ENCODE measurements at regions not wholly inside any gene's neighbourhood (a gene's known extent, or its start where the extent isn't known, plus 50 kb on each side); places are given as distances from the start of the nearest gene placed in this dataset.
"Not testable (repeated sequence)": the region's sequence is repeated elsewhere in the genome, so short reads cannot be mapped to it uniquely, and the experiment has no call there.

DNA sequence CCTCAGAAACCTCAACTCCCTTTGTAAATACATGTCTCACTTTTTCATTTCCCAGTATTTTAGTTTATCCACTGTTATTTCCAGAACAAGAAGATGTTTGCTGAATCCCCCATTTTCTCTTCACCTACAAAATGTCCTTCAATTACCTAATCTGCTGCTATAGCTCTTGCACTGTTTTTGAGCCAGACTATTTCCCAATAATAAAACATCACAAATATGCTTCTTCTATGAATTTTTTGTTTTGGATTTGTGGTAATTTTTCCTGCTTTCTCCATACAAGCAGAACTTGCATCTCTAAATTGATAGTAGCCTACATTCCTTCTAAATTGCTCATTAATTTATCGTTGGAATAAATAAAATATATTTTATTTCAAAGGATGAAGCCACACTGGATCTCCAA is 199.6 kb upstream of the C1orf87 start:
- intact Hi-C loops (cut with DNase I): no loop called here

GRCh38 chr1:60271041-60271440 is 197.5 kb upstream of the C1orf87 start:
- DNase-seq (ENCODE audit: missing footprints) (no peak), ATAC-seq (no peak)
- intact Hi-C loops (cut with DNase I): no loop called here

More for the DNA sequence above, 199.6 kb upstream of the C1orf87 start:
- DNase-seq (ENCODE audit: missing footprints) (no peak), ATAC-seq (no peak)

DNA sequence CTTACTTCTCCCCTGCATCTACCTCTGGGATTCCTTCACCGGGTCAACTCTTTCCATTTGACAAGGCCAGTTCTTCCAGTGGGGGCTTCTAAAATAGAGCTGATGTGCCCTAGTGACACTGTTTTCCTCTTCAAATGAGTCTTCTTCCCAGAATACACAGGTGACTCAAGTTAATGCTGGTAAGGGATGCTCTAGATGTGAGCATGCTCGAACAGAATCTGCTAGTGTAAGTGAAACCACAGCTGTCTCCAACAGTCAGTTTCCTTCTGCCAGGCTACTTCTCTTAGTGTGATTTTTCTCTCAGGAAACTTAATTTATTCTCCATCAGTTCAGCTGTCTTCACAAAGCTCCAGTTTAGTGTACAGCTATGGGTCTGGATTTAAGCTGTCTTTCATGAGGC is 194.9 kb upstream of the C1orf87 start:
- intact Hi-C loops (cut with DNase I): no loop called here
- ATAC-seq: no peak
- no peak for DNase-seq (ENCODE audit: missing footprints)

GRCh38 chr1:60265560-60266535 is 192.3 kb upstream of the C1orf87 start:
- DNase-seq (ENCODE audit: missing footprints) (no peak), ATAC-seq (no peak)
- intact Hi-C loops (cut with DNase I): no loop called here

DNA sequence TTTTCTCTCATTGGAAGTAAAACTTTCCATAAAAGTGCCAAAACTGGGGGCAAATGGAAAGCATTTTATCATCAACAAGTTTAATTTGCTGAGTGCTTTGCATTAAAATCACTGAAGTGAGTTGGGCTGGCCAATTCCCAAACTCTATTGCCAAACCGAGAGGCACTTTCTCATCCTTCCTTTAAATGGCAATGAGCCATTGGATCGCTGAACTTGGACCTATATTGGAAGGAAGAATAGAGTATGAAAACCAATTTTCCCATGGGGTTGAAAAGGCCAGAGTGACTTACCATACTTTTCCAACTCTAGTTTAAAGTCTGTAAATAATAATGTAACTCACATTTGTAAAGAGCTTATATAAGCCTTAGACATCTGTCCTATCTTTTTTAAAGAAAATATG is 189.1 kb upstream of the C1orf87 start:
- intact Hi-C loops (cut with DNase I): no loop called here

GRCh38 chr1:60257531-60257930 is 184.0 kb upstream of the C1orf87 start:
- intact Hi-C loops (cut with DNase I): no loop called here
- DNase-seq (ENCODE audit: missing footprints) (no peak), ATAC-seq (no peak)

More for the DNA sequence above, 189.1 kb upstream of the C1orf87 start:
- DNase-seq (ENCODE audit: missing footprints) (no peak), ATAC-seq (no peak)

DNA sequence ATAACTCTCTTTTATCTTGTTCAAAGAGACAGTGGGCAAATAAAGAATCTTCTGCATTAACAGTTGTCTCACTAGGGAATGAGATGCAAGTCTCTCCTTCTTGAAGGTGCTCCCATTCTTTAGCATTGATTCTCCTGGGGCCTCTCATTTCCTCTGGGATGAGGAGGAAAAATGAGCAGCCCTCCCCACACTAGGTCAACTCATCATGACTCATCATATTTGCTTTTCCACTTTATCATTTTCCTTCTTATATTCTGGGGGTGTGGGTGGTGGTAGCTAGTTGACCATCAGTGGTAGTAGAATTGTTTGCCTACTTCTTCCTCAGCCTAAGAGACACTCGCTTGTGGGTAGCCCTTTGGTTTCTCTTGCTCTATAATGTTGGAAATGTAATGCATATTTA is 182.0 kb upstream of the C1orf87 start:
- DNase-seq (ENCODE audit: missing footprints) (no peak), ATAC-seq (no peak)

GRCh38 chr1:60251426-60251825 is 177.9 kb upstream of the C1orf87 start:
- DNase-seq (ENCODE audit: missing footprints): no peak
- intact Hi-C loops (cut with DNase I): no loop called here
- ATAC-seq: no peak

More for the DNA sequence above, 182.0 kb upstream of the C1orf87 start:
- intact Hi-C loops (cut with DNase I): no loop called here

DNA sequence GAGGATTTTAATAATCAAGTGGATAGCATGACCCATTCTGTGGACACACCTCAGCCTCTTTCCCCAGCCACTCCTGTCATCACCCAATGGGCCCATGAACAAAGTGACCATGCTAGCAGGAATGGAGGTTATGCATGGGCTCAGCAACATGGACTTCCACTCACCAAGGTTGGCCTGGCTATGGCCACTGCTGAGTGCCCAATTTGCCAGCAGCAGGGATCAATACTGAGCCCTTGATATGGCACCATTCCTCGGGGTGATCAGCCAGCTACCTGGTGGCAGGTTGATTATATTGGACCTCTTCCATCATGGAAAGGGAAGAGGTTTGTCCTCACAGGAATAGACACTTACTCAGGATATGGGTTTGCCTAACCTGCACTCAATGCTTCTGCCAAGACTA is 173.9 kb upstream of the C1orf87 start:
- DNase-seq (ENCODE audit: missing footprints); ATAC-seq; intact Hi-C loops (cut with DNase I): not testable (repeated sequence)

GRCh38 chr1:60245324-60245723 is 171.8 kb upstream of the C1orf87 start:
- ATAC-seq (no peak), DNase-seq (ENCODE audit: missing footprints) (no peak)
- intact Hi-C loops (cut with DNase I): no loop called here

GRCh38 chr1:60244906-60245305 is 171.3 kb upstream of the C1orf87 start:
- intact Hi-C loops (cut with DNase I): no loop called here
- DNase-seq (ENCODE audit: missing footprints) (no peak), ATAC-seq (no peak)

GRCh38 chr1:60235275-60235674 is 161.7 kb upstream of the C1orf87 start:
- DNase-seq (ENCODE audit: missing footprints): no peak
- intact Hi-C loops (cut with DNase I): no loop called here
- ATAC-seq: no peak

- ATAC-seq (no peak), DNase-seq (ENCODE audit: missing footprints) (no peak)
- intact Hi-C loops (cut with DNase I): no loop called here
Observed at GRCh38 chr1:60234776-60235175, 161.2 kb upstream of the C1orf87 start.

DNA sequence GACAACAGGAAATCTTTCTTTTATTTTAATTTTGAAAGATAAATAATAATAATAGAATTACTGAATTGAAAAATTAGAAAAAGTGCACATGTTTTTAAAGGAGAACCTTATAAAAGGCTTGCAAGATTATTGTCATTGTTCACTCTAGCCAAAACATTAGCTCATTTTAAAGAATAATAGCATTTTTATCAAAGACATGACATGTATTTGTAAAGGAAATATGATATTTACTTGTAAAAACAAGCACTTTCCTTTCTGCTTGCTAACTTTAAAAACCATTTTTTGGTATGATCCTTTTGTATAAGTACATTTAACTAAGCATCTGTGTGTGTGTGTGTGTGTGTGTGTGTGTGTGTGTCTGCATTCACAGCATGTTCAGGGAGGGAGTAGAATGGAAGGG is 156.3 kb upstream of the C1orf87 start:
- ATAC-seq (no peak), DNase-seq (ENCODE audit: missing footprints) (no peak)
- intact Hi-C loops (cut with DNase I): no loop called here

- no peak for DNase-seq (ENCODE audit: missing footprints)
- ATAC-seq: no peak
- intact Hi-C loops (cut with DNase I): no loop called here
Observed at GRCh38 chr1:60228041-60228491, 154.5 kb upstream of the C1orf87 start.

GRCh38 chr1:60227601-60228000 is 154.0 kb upstream of the C1orf87 start:
- intact Hi-C loops (cut with DNase I): no loop called here
- DNase-seq (ENCODE audit: missing footprints) (no peak), ATAC-seq (no peak)

- DNase-seq (ENCODE audit: missing footprints) (no peak), ATAC-seq (no peak)
- intact Hi-C loops (cut with DNase I): no loop called here
Observed at GRCh38 chr1:60225486-60225885, 151.9 kb upstream of the C1orf87 start.

DNA sequence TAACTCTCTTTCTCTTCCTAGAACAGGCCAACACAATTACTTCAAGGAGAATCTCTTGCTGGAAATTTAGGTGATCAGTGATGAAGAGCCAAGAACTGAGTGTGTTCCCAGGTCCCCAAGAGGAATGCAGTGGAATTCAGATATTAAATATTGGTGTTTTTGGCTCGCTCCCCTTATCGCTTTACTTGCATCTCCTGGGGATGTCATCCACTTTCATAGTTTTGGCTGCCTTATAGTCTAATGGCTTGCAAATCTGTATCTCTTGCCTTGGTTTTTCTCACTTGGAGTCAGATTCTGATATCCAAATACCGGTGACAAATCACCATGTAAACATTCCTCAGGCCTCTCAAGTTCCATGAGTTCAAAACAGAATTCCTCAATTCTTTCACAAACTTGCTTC is 151.0 kb upstream of the C1orf87 start:
- ATAC-seq (no peak), DNase-seq (ENCODE audit: missing footprints) (no peak)
- intact Hi-C loops (cut with DNase I): no loop called here

GRCh38 chr1:60223158-60223557 is 149.6 kb upstream of the C1orf87 start:
- no peak for ATAC-seq
- intact Hi-C loops (cut with DNase I): no loop called here
- DNase-seq (ENCODE audit: missing footprints): no peak

- ATAC-seq: no peak
- intact Hi-C loops (cut with DNase I): no loop called here
Observed at GRCh38 chr1:60222360-60223115, 149.0 kb upstream of the C1orf87 start.

More at GRCh38 chr1:60222360-60223115, 149.0 kb upstream of the C1orf87 start:
- DNase-seq (ENCODE audit: missing footprints): no peak

Measured in Right ventricle myocardium inferior (tissue), 1 donor.